B cell (primary cell): ENCODE measurements at regions not wholly inside any gene's neighbourhood (a gene's known extent, or its start where the extent isn't known, plus 50 kb on each side); places are given as distances from the start of the nearest gene placed in this dataset.
"Not testable (repeated sequence)": the region's sequence is repeated elsewhere in the genome, so short reads cannot be mapped to it uniquely, and the experiment has no call there.

ENCODE experiments used
- CTCF ChIP-seq: fragments of 200-600 bp; IDR thresholded peaks from one replicate; pipeline ENCODE4 v1.8.0; 2022; ENCODE audit warnings: antibody characterized with exemption, mild to moderate bottlenecking
- EZH2 ChIP-seq: IDR thresholded peaks from 2 replicates; pipeline ENCODE4 v1.6.1; 2012; ENCODE audit warnings: borderline replicate concordance, low read depth, mild to moderate bottlenecking, moderate library complexity, low read length; ENCODE audit not compliant: insufficient read depth, poor library complexity, severe bottlenecking

DNA sequence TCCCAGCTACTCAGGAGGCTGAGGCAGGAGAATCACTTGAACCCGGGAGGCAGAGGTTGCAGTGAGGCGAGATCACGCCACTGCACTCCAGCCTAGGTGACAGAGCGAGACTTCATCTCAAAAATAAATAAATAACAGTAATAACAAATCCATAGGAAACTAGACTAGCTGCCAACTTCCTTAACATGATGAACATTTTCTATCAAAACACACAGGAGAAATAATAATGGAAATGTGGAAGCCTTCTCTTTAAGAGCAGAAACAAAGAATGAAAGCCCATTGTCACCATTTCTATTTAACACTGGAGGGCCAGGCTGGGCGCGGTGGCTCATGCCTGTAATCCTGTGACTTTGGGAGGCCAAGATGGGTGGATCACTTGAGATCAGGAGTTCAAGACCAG lies 56.7 kb upstream of the SMURF2 start:
- not testable (repeated sequence) for TF ChIP-seq CTCF, EZH2
